Posterior cingulate gyrus (tissue), 11 donors: ENCODE measurements at regions not wholly inside any gene's neighbourhood (a gene's known extent, or its start where the extent isn't known, plus 50 kb on each side); places are given as distances from the start of the nearest gene placed in this dataset.
"Not testable (repeated sequence)": the region's sequence is repeated elsewhere in the genome, so short reads cannot be mapped to it uniquely, and the experiment has no call there.

Experiments
- DNase-seq, 10 donors: peaks; one replicate each; pipeline versions ENCODE4 v3.0.0 to v3.0.0-alpha.2; 2020 to 2021; ENCODE audit warnings: mixed read lengths in 3 of 10
- intact Hi-C: fragments of 100-400 bp; cut with DNase I; formaldehyde crosslinking; loops from one replicate; pipeline ENCODE4 v1.15.1; 2023

DNA sequence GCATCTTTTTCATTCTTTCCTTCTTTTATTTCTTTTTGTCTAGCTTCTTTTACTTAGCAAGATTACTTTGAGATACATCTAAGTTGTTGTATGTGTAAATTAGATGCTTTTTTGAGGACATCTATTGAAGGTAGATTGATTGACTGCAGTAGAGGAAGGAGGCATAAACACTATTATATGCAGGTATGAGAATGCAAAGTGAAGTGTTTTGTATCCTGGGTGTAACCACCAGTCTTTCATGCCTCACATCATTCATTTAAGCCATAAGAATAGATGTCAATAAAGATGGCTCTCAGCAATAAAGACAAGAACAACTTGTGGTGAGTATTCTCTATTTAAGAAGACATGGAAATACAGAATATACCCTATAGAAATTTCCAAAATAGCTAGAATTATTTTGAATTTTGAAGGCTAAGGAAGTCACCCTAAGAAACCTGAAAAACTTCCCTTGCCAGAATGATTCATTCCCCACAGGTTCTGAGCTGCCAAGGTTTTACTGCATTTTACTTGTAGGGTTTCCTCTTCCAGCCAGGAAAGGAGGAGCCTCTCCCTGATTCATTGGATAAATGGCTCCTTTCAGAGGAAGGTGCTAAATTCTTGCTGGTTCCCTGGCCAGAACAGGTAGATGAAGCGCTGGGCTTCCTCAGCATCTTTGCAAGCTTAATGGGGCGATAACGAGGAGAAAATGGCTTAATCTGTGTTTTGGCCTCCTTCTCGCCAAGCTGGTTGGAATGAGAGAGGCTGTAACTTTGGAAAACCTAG, 279.8 kb upstream of the SLC14A2 start:
- no peak for DNase-seq
- intact Hi-C loops, result no loop called here

DNA sequence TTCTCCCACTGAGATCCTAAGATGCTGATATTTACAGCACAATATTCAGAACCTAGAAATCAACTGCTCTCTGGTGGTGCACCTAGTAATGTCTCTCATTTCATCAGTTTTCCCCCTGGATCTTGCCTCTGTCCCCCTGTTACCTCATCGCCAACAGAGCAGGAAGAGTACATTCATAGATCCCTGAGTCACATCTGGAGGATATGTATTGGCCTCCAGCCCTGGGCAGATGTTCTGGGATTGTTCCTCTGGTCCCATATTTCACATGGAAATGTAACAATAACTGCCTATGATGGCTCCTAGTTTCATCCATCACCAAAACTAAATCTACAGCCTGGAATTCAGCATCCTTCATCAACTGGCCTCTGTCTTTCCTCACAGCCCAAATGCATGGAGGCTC, 278.8 kb upstream of the SLC14A2 start:
- DNase-seq, result no peak

DNA sequence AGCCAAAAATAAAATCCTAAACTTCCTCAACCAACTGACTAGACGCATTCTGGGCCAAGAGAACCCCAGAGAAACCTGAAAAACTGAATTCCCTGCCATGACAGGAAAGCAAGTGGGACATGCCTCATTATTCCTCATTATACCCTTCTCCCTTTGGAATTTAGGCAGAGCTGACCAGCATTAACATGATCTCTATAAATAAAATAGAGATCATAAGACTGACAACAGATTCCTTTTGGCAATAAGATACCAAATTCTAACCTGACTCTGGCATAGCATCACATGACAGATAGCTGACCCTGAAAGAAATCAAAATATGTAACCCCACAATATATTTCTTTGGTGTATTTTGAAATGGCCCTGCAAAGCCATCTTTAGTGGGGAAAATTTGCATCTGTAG, 277.8 kb upstream of the SLC14A2 start:
- no peak for DNase-seq
- intact Hi-C loops, result no loop called here

More for the DNA sequence above, 278.8 kb upstream of the SLC14A2 start:
- intact Hi-C loops, result no loop called here

DNA sequence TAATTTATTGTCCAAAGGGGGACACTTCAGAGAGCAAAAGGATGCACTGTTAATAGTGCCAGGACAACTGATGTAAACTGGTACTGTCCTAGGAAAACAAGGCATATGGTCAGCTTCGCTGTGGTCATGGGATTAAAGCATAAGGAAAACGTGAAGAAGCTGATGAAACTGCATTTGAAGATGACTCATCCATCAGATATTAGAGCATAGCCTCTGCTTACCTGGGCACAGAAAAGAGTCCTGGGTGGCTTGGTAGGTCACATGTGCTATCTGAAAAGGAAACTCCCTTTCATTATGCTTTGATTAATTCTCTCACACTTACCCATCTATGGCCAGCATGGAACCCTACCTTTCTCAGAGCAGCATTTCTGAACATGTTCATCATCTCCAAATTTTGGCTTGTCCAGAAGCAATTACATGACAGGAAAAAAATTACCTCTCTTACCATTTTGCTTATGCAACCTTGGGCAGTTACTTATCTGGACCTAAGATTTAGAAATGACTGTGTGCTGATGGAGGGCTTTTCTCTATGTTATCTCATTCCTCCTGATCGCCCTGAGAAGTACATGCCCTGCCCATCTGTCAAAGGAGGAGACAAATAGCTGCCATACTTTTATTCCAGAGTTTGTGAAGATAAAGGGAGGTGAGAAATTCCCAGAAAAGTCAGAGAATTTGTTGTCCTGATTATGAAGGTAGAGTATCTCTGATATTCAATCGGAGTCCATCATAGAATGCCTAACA, 275.3 kb upstream of the SLC14A2 start:
- intact Hi-C loops, result no loop called here
- DNase-seq, result no peak

DNA sequence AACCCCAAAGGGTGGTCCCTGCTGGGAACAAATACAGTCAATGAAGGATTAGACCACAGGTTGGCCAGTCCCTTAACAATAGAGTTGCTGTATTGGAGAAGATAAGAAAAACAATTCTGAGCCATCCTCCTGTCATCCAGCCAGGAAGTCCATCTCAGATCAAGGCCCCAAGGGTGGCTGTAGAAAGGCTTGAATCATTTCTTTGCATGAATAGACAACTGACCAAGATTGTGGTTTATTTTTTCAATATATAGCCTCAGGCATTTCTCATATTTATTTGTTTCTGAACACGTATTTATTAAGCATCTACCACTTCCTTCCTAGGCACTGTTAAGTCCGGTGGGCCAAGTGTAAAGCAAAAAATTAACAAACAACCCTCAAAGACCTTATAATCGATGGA, 274.4 kb upstream of the SLC14A2 start:
- no peak for DNase-seq
- intact Hi-C loops, result no loop called here

DNA sequence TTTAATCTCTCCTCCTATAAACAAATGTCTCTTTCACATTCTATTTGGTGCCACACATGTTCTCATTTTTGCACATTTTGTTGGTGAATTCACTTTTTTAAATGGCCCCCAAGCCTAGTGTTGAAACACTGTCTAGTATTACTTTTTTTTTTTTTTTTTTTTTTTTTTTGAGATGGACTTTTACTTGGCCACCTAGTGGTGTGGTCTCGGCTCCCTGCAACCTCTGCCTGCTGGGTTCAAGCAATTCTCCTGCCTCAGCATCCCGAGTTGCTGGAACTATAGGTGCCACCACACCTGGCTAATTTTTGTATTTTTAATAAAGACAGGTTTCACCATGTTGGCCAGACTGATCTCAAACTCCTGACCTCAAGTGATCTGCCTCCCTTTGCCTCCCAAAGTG, 273.8 kb upstream of the SLC14A2 start:
- intact Hi-C loops, result no loop called here
- no peak for DNase-seq

DNA sequence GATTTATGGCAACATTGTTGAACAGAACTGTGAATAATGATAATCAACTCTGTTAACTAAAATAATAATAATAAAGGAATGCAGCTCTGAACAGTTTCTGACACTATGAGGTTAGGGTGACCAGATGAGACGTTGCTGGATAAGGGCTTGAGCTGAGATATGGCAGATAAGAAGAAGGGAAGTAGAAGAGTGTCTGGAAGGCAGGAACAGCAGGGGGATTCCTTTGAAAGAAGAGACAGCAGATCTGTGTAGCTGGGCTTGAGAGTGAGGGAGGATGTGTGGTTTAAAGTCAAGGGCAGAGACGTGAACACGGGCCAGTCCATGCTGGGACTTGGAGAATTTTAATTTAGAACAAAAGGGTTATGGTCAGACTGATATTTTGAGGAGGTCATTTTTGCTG, 273.1 kb upstream of the SLC14A2 start:
- no peak for DNase-seq
- intact Hi-C loops, result no loop called here

DNA sequence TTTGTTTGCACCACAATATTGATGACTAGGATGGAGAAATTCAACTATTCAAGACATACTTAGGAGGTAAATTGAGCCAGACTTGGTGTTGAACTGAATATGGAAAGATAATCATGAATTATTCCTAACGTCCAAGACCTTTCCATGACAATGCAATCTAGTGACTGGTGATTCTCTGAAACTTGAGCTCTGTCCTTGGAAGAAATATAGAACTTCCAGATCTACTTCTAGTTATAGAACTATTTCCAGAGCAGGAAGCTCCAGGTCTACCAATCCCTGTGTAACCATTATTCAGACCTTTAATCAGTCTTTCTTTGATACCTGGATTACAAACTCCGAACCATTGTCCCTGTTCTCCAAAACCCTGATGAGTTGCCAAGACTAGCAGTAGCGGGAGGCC, 272.6 kb upstream of the SLC14A2 start:
- DNase-seq, result no peak
- intact Hi-C loops, result no loop called here

DNA sequence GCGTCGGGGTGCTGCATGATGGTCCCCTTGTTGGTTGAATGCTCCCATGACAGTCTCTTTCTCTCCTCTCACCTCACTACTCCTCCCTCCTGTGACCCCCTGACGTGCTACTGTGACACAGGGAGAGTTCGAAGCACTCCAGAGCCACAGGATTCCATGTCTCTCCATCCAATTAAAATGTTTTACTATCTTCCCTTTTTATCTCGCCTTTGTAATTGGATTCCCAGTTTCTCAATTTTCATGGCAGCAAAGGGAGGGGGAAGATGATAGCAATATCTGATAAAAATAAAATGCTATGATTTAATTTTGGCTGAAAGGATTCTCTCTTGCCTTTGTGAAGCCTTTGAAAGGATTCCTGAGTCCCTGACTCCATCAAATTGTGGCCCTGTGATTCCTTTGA, 271.9 kb upstream of the SLC14A2 start:
- no peak for DNase-seq
- intact Hi-C loops, result no loop called here

DNA sequence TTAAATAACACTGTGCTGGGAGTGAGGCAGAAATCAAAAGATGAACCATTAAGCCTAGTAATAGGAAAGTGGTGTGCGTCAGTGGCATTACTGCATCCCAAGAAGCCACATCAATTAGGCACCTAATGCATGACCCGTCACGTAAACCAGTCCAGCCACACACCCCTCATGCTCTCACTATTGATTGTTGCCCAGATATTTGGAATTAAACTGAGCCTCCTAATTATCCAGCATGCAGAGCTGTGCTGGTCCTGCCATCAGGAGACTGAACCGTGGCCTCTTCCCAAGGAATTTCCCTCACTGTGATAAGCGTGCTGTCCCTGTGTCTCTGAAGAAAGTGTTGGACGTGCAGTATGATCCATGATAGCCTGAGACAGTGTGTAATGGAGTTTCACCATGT, 270.6 kb upstream of the SLC14A2 start:
- DNase-seq, intact Hi-C loops: not testable (repeated sequence)

DNA sequence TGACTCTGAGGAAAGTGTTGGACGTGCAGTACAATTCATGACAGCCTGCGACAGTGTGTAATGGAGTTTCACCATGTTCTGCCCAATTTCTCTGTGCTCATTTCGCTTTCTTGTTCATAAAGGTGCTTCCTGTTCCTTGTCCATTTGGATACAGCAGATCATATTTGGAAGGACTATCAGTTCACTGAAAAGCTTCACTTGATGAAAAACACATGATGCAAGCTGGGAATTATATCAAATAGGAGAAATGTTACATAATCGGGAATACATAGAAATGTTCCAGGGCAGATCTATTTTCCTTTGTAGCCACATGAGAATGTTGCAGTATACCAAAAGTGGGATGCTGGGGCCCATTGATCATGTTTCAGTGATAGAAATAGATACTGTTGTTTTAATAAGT, 266.3 kb upstream of the SLC14A2 start:
- intact Hi-C loops, result no loop called here
- no peak for DNase-seq

DNA sequence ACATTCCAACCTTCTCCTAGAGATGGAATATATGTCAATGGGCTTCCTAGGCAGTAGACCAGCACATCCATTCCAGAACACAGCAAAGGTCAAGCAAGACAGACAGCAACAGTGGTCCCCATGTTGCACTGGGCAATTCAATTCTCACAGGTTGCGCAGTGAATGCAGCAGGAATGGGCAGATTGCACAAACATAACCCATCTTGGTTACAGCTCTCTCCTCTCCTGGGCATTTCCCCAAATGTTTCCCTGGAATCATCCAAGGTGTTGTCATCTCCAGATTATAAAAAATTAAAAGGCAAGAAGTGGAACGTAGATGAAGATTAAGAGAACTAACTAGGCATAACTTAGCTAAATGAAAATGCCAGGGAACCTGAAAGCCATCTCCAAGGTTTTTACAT, 265.8 kb upstream of the SLC14A2 start:
- no peak for DNase-seq
- intact Hi-C loops, result no loop called here

DNA sequence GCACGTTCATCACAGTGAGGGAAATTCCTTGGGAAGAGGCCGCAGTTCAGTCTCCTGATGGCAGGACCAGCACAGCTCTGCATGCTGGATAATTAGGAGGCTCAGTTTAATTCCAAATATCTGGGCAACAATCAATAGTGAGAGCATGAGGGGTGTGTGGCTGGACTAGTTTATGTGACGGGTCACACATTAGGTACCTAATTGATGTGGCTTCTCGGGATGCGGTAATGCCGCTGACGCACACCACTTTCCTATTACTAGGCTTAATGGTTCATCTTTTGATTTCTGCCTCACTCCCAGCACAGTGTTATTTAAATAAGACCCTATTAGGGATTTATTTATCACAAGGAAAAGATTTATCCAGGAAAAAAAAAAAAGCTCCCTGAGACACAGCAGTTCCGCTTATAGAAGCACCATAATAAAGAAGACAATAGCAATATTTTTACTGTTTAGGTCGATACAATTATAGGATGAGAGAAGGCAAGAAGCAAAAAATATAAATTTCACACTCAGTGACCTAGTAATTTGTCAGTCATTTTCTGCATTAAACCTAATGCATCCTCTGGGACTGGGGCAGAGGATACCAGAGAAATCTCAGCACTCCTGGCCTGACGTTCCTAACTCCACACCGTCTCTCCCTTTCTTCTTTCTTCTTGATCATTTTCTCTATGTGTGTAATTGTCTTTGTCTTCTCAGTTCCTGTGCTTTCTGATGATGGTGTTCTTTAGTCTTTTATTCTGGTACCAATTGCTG, 264.7 kb upstream of the SLC14A2 start:
- no peak for DNase-seq
- intact Hi-C loops, result no loop called here

DNA sequence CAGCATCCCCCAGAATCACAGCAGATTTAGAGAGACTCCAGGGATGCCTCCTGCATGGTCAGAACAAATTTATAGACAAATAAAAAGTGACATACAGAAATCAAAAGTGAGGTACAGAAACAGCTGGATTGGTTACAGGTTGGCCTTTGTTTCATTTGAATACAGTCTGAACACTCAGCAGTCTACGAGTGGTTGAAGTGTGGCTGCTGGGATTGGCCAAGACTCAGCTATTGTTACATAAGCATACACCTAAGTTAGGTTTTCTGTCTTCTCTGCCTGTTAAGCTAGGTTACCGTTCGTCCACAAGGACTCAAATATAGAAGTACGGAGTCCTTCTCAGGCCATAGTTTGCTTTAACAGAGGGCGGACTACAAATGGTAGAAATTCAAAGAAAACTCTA, 262.4 kb upstream of the SLC14A2 start:
- intact Hi-C loops, result no loop called here
- DNase-seq, result no peak

DNA sequence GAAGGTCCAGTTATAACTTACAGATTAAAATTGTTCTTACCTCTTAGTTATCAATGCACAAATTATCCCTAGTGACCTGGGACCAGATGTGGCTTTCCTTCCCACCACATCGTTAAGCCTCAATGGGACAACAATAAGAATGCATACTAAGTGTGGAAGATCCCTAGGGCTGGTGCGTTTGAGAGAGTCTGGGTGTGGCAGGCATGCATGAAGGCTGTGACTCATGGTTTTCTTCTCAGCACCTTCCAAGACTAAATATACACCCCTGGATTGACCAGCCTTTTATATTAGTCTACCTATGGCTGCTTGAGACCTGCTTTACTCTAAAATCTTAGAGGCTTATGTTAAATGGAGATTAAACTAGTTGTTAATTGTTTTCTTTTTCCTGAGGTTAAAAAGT, 261.7 kb upstream of the SLC14A2 start:
- intact Hi-C loops, result no loop called here
- no peak for DNase-seq

DNA sequence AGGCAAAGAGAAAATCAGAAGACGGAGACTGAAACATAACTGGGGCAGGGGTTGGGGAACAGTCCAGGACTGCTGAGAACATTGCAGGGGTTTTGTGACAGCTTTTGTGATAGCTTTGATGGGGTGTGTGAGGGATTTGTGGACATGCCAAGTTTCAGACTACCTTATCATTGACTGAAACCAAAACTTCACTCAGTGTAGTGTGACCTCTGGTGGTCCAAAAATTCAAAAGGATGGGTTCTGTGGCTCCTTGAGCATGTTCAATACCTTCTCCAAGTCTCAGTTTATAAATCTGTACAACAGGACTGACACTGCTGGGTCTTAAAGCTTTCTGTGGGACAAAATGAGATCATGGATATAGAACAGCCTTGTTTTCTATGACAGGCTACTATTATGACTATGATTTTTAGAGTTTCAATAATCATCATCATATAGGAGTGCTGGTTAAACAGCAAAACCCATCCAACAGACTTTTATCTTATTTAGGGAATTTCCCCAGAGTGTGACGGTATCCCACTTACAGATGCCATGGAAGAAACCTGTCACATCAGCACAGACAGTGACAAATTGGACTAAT, 259.2 kb upstream of the SLC14A2 start:
- intact Hi-C loops, result no loop called here
- DNase-seq, result no peak

DNA sequence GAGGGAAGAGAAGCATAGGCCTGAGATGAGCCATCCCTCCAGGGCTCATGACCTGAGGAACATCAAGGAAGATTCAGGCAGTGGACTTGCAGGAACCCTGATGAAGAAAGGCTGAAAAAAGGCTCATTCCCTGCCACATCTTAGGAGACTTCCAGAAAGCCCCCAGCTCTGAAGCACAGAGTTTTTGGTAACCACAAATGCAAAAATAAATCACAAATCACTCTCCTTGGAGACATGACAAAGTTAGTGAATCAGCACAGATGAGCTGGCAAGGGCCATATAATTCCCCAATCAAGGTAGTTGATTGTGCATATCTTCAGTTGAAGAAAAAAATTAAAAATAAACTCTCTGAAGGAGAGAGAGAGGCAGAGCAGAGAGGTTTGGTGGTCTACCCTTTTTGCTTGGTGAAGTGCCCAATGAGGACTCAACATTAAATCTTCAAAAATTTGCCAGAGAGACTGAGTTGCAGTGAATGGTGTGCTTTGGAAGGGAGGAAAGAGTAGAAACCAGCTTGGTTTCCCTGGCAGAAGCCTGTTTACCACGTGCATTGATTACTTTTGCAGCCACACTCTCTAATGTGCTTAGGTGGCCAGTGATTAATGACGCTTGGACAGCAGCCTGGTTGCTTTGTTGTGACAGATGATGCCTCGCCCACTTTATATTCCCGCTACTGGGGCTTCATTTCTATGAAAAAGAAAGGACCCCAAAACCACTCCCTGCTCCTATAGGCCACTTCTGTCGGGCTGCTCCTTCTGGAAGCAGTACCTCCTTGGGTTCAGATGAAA, 257.4 kb upstream of the SLC14A2 start:
- DNase-seq, result no peak
- intact Hi-C loops, result no loop called here

DNA sequence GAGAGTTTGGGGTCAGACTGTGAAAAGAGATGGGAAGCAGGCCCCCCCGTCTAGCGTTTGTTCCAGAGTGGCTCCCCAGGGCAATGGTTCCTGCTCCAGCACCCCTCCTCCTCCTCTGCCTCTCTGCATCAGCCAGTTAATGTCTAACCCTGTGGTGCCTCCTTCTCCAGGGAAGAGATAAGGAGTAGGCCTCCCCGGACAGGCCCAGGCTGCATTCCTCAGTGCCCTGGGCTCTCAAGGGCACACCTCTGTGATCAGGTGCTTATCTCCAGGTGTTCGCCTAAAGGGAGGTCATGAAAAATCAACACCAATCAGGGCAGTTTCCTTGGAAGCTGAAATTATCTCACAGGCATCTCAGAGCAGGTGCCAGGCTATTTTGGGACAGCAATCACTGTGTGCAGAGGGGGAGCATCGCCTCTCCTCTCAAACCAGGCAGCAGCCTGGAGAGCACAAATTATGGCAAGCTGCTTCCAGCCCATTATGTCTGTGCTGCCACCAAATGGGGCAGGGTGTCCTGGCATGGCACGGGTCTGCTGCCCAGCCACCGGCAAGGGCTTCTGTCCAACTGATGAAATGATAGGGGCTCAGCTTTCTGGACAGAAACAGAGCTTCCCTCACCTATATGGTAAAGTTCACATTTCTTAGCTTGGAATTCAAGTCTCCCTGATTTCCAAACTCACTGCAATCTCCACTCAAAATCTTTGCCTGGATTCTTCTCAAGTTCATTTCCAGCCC, 255.8 kb upstream of the SLC14A2 start:
- peak in 7 of 10 donors; percentile 29 to 90 (median 53) for DNase-seq
- intact Hi-C loops, result no loop called here

DNA sequence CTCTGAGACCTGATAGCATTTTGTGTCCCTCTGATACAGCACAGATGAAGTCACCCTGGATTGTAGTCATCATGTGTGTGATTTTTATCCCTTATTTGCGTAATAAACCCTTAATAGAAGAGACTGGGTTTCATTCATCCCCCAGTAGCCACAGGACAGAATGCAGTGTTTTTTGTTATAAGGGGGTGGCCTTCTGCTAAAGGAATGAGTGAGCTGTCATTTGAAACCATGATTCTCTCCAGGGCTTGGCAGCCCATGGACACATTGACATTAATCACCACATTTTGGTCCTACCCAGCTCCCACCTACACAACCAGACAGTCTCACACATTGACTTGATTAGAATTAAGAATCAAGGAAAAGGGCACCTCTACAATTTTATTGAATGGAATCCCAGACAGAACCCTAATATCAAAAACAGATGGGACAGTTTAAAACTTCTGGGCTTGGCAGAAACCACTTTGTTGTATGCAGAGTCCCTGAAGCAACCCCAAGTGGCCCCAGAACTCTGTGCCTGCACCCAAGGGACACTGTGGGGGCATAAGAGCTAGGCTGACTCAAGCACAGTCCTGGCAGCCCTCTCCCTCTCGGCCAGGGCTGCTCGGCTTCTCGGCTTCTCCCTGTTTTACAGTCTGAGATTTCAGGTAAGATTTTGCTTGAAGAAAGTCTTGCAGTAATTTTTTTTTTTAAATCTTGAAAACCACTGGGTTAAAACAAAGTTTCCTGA, 254.0 kb upstream of the SLC14A2 start:
- intact Hi-C loops, result no loop called here
- DNase-seq, result no peak
